ENCODE measurements at regions not wholly inside any gene's neighbourhood (a gene's known extent, or its start where the extent isn't known, plus 50 kb on each side); places are given as distances from the start of the nearest gene placed in this dataset.
"Not testable (repeated sequence)": the region's sequence is repeated elsewhere in the genome, so short reads cannot be mapped to it uniquely, and the experiment has no call there.

- no peak for DNase-seq (ENCODE audit: low read depth)
- no peak overlapping the region for H3K4me3 ChIP-seq (ENCODE audit: low read depth, low read length)
- TF ChIP-seq, protein P1, sequence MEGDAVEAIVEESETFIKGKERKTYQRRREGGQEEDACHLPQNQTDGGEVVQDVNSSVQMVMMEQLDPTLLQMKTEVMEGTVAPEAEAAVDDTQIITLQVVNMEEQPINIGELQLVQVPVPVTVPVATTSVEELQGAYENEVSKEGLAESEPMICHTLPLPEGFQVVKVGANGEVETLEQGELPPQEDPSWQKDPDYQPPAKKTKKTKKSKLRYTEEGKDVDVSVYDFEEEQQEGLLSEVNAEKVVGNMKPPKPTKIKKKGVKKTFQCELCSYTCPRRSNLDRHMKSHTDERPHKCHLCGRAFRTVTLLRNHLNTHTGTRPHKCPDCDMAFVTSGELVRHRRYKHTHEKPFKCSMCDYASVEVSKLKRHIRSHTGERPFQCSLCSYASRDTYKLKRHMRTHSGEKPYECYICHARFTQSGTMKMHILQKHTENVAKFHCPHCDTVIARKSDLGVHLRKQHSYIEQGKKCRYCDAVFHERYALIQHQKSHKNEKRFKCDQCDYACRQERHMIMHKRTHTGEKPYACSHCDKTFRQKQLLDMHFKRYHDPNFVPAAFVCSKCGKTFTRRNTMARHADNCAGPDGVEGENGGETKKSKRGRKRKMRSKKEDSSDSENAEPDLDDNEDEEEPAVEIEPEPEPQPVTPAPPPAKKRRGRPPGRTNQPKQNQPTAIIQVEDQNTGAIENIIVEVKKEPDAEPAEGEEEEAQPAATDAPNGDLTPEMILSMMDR (IDR thresholded peaks at IDR 0.05; ENCODE audit: low read depth, low read length), result no peak
- TF ChIP-seq POLR2A (IDR thresholded peaks at IDR 0.05; ENCODE audit: extremely low read depth, insufficient read length), result no peak
- TF ChIP-seq, protein P2, sequence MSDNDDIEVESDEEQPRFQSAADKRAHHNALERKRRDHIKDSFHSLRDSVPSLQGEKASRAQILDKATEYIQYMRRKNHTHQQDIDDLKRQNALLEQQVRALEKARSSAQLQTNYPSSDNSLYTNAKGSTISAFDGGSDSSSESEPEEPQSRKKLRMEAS (IDR thresholded peaks at IDR 0.05; ENCODE audit: low read depth, low read length), result no peak
- TF ChIP-seq MYC (IDR thresholded peaks at IDR 0.05; ENCODE audit: low read depth, low read length), result no peak
Measured at GRCh38 chr6:167688123-167688522, 138.6 kb upstream of the AFDN start.

DNA sequence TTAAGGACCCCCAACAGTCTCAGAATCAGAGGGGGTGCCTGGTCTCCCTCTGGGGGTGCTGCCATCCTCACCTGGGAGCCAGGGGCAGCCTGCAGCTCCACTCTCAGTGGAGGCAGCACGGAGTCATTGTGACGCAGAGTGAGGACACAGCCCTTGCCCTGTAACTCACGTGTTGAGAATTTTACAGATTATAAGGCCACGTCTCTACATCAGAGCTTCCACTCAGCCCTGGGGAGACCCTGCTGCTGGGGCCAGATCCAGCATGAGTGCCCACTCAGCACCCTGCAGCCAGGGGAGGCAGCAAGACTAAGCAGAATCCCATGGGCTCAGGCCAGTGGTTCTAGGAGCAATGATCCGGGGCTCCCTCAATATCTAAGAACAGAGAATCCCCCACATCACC, 137.4 kb upstream of the AFDN start:
- no peak for DNase-seq (ENCODE audit: low read depth)
- H3K4me3 ChIP-seq (ENCODE audit: low read depth, low read length), result no peak overlapping the region
- TF ChIP-seq MYC (IDR thresholded peaks at IDR 0.05; ENCODE audit: low read depth, low read length), result no peak
- TF ChIP-seq, protein P2 (IDR thresholded peaks at IDR 0.05; ENCODE audit: low read depth, low read length), result no peak
- TF ChIP-seq POLR2A (IDR thresholded peaks at IDR 0.05; ENCODE audit: extremely low read depth, insufficient read length), result no peak
- TF ChIP-seq, protein P1 (IDR thresholded peaks at IDR 0.05; ENCODE audit: low read depth, low read length), result no peak

DNA sequence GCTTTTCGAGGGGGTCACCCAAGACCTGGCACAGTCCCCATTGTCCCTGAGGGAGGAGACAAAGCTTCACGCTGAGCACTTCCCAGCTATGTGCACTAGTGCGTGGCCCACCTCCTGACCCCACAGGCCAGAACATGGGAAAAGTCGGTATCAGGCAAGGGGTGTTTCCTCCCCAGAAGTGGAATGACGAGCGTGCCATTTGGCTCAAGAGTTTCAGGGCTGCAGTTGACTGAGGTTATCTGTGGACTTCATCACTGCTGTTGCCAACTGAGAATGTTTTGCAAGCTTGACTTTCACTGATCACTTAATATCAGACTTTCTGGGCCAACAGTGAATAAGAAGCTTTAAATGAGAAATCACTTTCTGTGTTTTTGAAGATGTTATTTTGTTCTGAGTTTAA, 137.0 kb upstream of the AFDN start:
- DNase-seq (ENCODE audit: low read depth), result no peak
- no peak overlapping the region for H3K4me3 ChIP-seq (ENCODE audit: low read depth, low read length)
- TF ChIP-seq, protein P2 (IDR thresholded peaks at IDR 0.05; ENCODE audit: low read depth, low read length), result no peak
- TF ChIP-seq MYC (IDR thresholded peaks at IDR 0.05; ENCODE audit: low read depth, low read length), result no peak
- no peak for TF ChIP-seq POLR2A (IDR thresholded peaks at IDR 0.05; ENCODE audit: extremely low read depth, insufficient read length)
- TF ChIP-seq, protein P1 (IDR thresholded peaks at IDR 0.05; ENCODE audit: low read depth, low read length), result no peak

DNA sequence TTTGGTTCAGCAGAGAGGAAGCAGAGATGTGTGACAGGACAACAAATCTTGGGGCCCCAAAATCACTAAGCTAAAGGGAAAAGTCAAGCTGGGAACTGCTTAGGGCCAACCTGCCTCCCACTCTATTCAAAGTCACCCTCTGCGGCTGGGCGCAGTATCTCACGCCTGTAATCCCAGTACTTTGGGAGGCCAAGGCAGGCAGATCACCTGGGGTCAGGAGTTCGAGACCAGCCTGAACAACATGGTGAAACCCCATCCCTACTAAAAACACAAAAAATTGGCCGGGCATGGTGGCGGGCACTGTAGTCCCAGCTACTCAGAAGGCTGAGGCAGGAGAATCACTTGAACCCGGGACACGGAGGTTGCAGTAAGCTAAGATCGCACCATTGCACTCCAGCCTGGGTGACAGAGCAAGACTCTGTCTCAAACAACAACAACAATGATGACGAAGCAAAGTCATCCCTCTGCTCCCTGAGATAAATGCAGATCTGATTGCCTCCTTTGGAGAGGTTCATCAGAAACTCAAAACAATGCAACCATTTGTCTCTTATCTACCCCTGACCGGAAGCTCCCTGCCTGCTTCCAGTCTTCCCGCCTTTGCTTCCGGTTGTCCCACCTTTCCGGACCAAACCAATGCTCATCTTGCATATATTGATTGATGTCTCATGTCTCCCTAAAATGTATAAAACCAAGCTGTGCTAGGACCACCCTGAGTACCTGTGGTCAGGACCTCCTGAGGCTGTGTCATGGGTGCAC, 136.4 kb upstream of the AFDN start:
- DNase-seq (ENCODE audit: low read depth); H3K4me3 ChIP-seq (ENCODE audit: low read depth, low read length): not testable (repeated sequence)

DNA sequence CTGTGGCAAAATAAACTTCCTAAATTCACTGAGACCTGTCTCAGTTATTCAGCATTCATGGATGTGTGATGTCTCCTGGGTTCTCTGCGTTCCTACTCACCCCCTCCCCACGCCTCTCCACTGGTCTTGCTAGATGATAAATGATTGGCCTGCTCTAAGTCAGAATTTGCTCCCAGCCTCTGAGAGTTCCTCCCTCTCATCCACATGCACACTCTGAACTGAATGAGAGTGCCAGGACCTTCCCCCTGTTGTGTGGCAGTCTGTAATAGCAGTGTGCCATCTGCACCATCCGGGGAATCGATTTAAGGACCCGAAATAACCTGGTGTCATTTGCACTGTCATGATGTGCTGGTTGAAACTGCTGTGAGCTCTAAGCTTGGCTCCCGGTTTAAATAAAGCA, 135.8 kb upstream of the AFDN start:
- TF ChIP-seq, protein P1 (IDR thresholded peaks at IDR 0.05; ENCODE audit: low read depth, low read length), result no peak
- TF ChIP-seq POLR2A (IDR thresholded peaks at IDR 0.05; ENCODE audit: extremely low read depth, insufficient read length) (no peak), MYC (IDR thresholded peaks at IDR 0.05; ENCODE audit: low read depth, low read length) (no peak)
- TF ChIP-seq, protein P2 (IDR thresholded peaks at IDR 0.05; ENCODE audit: low read depth, low read length), result no peak
- no peak overlapping the region for H3K4me3 ChIP-seq (ENCODE audit: low read depth, low read length)
- DNase-seq (ENCODE audit: low read depth), result no peak

DNA sequence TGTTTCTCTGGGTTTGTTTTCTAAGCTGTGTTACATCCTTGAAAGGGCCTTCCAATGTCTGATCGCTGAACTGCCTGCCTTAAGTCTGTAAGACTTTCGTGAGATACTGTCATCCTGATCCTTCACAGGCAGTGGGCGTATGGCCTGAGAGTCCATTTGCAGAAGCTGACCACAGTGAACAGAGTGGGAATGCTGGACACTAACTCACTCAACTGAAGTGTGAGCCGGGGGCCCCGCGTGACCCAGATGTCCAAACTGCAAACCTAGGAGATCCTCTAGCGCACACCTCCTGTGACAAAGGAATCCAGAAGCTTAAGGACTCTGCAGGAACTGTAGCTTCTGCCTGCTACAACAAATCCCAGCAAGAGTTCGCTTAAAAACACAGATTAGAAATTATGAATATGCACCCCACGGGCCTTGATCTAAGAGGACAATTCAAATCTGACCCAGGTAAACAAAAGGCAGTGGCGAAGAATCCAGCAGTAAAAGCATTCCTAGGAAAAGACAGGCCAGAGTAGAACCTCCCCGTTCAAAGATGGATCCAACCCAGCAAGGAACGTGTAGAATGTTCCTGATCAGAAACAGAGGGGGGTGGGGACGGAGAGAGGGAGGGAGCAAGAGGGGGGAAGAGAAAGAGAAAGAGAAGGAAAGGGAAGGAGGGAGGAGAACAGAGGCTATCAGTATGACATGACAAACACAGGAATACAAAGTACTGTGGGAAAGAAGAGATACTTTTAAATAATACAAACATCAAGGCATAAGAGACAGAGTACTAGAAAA, 135.0 kb upstream of the AFDN start:
- no peak for TF ChIP-seq MYC (IDR thresholded peaks at IDR 0.05; ENCODE audit: low read depth, low read length)
- TF ChIP-seq, protein P2 (IDR thresholded peaks at IDR 0.05; ENCODE audit: low read depth, low read length), result no peak
- TF ChIP-seq, protein P1 (IDR thresholded peaks at IDR 0.05; ENCODE audit: low read depth, low read length), result no peak
- TF ChIP-seq POLR2A (IDR thresholded peaks at IDR 0.05; ENCODE audit: extremely low read depth, insufficient read length), result no peak
- DNase-seq (ENCODE audit: low read depth), result no peak
- no peak overlapping the region for H3K4me3 ChIP-seq (ENCODE audit: low read depth, low read length)

DNA sequence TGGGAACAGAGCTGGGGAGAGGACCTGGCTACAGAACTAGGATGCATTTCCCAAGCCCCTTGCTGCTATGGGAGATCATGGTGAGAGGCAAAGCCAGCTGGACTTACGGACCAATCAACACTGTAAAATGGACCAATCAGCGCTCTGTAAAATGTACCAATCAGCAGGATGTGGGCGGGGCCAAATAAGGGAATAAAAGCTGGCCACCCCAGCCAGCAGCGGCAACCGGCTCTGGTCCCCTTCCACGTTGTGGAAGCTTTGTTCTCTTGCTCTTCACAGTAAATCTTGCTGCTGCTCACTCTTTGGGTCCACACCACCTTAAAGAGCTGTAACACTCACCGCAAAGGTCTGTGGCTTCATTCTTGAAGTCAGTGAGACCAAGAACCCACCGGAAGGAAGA, 133.2 kb upstream of the AFDN start:
- not testable (repeated sequence) for DNase-seq (ENCODE audit: low read depth); H3K4me3 ChIP-seq (ENCODE audit: low read depth, low read length)
